ENCODE measurements at regions not wholly inside any gene's neighbourhood (a gene's known extent, or its start where the extent isn't known, plus 50 kb on each side); places are given as distances from the start of the nearest gene placed in this dataset.

GRCh38 chr20:21995461-21995860 is 290.0 kb downstream of the PAX1 start:
- H3K4me1 ChIP-seq (ENCODE audit: control insufficient read depth in 1 of 2, insufficient read depth in 1 of 2, low read depth in 1 of 2, low read length in 1 of 2) = no peaks in the 10 kb centered on the region
- TF ChIP-seq CTCF (IDR thresholded peaks at IDR 0.05) = no peak

DNA sequence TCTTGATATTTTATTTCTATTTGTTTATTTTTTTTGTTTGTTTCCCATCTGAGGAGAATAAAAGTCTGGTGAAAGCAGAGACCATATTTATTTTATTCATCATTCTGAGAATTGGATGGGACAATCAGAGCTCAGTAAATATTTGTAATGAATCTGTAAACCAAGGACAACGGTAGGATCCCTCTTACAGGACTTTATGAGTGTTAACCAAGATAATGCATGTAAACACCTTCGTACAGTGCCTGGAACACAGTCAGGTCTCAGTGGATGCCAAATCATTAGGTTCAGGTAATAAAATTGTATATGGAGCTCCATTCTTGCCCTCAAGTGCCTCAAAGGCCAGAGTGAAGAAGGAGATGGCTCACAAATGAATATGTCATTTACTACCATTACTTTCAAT is 288.7 kb downstream of the PAX1 start:
- H3K4me1 ChIP-seq (ENCODE audit: control insufficient read depth in 1 of 2, insufficient read depth in 1 of 2, low read depth in 1 of 2, low read length in 1 of 2) = no peaks in the 10 kb centered on the region
- no peak overlapping the region for H3K4me3 ChIP-seq (ENCODE audit: low read depth in 1 of 2, low read length in 1 of 2)
- TF ChIP-seq CTCF (IDR thresholded peaks at IDR 0.05) = no peak
- no peaks in the 10 kb centered on the region for H3K27me3 ChIP-seq
- no peak overlapping the region for H3K27ac ChIP-seq
- H3K9me3 ChIP-seq = no peaks in the 10 kb centered on the region
- H3K36me3 ChIP-seq = no peaks in the 10 kb centered on the region

More at GRCh38 chr20:21995461-21995860, 290.0 kb downstream of the PAX1 start:
- Histone ChIP-seq H3K9me3 (no peaks in the 10 kb centered on the region), H3K27ac (no peak overlapping the region), H3K36me3 (no peaks in the 10 kb centered on the region), H3K27me3 (no peaks in the 10 kb centered on the region), H3K4me3 (ENCODE audit: low read depth in 1 of 2, low read length in 1 of 2) (no peak overlapping the region)

DNA sequence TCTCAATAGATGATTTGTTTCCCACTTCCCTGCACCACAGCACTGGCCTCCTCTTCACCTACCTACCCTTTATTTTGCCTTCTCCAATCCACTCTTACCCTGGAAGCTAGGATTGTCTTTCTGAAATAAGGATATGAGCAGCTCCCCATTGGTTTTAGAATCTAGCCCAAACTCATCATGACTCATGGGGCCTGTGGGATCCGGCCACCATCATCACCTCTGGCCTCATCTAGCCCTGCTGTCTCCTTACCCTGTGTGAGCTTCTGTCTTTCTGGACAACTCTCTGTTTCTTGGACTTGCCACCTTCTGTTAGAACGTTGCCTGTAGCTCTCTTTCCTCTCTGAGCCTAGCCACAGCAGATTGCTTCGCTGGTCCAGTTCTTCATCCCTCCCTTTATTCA is 277.1 kb downstream of the PAX1 start:
- no peak overlapping the region for H3K4me3 ChIP-seq (ENCODE audit: low read depth in 1 of 2, low read length in 1 of 2)
- no peaks in the 10 kb centered on the region for H3K27me3 ChIP-seq
- no peaks in the 10 kb centered on the region for H3K4me1 ChIP-seq (ENCODE audit: control insufficient read depth in 1 of 2, insufficient read depth in 1 of 2, low read depth in 1 of 2, low read length in 1 of 2)
- TF ChIP-seq CTCF (IDR thresholded peaks at IDR 0.05) = no peak
- H3K9me3 ChIP-seq = no peaks in the 10 kb centered on the region
- H3K36me3 ChIP-seq = no peaks in the 10 kb centered on the region
- H3K27ac ChIP-seq = no peak overlapping the region

DNA sequence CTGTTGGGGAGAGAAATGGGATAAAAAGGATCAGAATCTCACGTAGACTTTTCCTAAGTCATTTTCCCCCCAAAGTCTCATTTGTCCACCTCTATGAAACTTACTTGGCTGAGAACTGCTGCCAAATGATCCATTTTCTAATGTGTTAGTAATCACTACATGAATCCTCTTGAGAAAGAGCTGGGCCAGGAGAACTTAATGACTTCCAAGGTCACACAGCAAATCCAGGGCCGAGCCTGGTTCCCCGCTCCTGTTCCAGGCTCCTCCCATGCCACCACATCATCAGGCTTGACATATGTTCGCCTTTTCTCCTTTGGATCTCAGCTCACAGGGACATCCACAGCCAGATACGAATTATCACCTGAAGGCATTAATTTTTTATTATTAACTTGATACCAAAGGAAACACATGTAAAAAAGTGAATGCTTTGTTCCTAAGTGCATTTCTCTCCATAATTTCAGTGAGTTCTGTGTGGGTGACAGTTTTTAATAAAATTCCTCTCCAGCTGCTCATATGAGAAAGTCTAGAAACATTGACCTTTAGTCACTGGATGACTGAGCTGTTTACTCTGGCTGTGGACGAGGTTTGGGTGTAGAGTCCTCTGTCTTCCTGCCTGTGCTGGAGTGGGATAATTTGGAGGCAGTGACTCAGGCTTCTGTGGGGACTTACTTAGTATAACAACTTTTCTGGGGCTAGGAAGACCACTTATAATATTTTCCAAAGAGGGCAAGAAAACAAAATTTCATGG is 276.3 kb downstream of the PAX1 start:
- TF ChIP-seq CTCF (IDR thresholded peaks at IDR 0.05) = no peak
- H3K27ac ChIP-seq = no peak overlapping the region
- no peaks in the 10 kb centered on the region for H3K9me3 ChIP-seq
- H3K27me3 ChIP-seq = no peaks in the 10 kb centered on the region
- H3K36me3 ChIP-seq = no peaks in the 10 kb centered on the region
- H3K4me3 ChIP-seq (ENCODE audit: low read depth in 1 of 2, low read length in 1 of 2) = no peak overlapping the region
- H3K4me1 ChIP-seq (ENCODE audit: control insufficient read depth in 1 of 2, insufficient read depth in 1 of 2, low read depth in 1 of 2, low read length in 1 of 2) = no peaks in the 10 kb centered on the region

- H3K27ac ChIP-seq = no peak overlapping the region
- TF ChIP-seq CTCF (IDR thresholded peaks at IDR 0.05) = no peak
Observed at GRCh38 chr20:21981179-21981578, 275.7 kb downstream of the PAX1 start.

More at GRCh38 chr20:21981179-21981578, 275.7 kb downstream of the PAX1 start:
- no peaks in the 10 kb centered on the region for H3K36me3 ChIP-seq
- H3K4me1 ChIP-seq (ENCODE audit: control insufficient read depth in 1 of 2, insufficient read depth in 1 of 2, low read depth in 1 of 2, low read length in 1 of 2) = no peaks in the 10 kb centered on the region
- H3K4me3 ChIP-seq (ENCODE audit: low read depth in 1 of 2, low read length in 1 of 2) = no peak overlapping the region
- no peaks in the 10 kb centered on the region for H3K27me3 ChIP-seq
- no peaks in the 10 kb centered on the region for H3K9me3 ChIP-seq

All from neutrophil (primary cell).